ENCODE measurements at regions not wholly inside any gene's neighbourhood (a gene's known extent, or its start where the extent isn't known, plus 50 kb on each side); places are given as distances from the start of the nearest gene placed in this dataset.

- no peak for DNase-seq
Observed at GRCh38 chr3:170643831-170644230, 58.0 kb upstream of the SLC7A14 start.

DNA sequence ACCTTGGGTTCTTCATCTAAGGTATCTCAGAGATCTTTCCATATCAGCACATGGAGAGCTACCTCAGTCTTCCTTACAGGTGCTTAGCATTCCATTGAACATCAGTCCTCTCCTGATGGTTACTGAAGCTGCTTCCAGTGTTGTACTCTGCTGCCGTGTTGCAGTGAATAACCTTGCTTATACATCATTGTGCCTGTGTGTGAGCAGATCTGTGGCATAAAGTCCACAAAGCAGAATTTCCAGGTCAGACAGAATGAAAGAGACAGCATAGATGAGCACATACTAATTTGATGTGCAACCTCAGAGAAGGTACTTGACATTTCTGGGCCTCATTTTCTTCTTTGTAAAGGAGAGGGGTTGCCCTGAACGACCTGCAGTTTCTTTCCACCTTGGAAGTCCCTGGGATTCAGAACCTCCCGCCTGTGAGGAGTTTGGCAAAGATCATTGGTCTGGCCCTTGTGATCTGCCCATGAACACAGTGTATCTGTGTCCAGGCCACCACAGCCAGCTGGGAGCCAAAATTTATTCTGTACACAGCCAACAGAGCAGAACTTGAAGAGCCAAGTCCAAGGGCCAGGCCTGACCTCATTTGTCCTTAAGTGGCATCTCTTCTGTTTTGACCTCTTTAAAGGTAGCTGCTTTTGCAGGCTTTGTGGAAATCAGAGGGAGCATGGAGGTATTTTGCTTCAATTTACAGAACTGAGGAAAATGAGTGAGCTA is 57.2 kb upstream of the SLC7A14 start:
- no peak for DNase-seq

DNA sequence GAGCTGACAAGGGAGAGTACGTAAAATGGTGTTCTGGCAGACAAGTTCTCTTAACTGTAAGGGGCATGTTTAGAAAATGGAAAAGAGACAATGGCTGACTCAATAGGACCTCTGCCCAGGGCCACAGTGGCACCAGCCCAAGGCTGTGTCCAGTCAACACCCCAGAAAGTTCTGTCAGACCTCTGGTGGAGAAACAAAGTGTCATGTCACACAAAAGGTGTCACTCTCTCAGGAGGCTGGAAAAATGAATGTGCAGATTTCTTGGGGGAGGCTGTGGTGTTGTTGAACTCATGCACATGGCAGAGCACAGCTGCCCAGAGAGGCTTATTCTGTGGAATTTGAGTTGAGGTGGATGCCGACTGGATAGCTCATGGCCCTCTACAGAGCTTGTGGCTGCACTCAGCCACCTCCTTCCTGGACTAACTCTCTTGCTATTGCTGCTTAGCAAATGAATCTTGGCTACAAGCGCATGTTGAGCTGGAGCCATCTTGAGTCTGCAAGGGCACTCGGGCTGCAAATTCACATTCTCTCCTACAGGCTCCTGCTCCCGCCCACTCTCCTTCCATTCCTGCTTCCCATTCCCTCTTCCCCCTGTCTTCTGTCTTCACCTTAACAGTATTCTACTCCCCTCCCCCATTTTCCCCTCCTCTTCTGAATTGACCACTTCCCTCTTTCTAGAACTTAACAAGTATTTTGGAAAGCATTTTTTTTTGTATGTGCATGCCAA is 55.8 kb upstream of the SLC7A14 start:
- DNase-seq, result no peak

DNA sequence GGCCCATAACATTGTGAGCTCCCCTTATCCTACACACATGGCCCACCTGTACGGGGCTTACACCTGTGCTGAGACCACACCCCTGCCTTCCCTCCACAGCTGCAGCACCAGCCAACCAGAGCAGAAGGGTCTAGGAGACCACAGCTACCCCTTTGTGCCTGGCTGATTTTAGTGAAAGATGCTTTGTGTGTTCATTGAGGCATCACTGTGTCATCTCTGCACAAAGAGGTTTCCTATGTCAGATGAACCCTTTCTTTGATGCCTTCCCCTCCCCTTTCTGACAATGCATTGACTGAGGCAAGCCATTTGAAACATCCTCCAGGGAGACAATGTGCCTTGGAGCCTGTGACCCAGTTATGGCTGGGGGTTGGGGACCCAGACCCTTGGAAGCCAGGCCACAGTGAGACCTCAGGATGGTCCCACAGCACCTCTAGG is 54.9 kb upstream of the SLC7A14 start:
- DNase-seq, result no peak

- no peak for DNase-seq
Observed at GRCh38 chr3:170638988-170639387, 53.1 kb upstream of the SLC7A14 start.

GRCh38 chr3:170637306-170637705 is 51.4 kb upstream of the SLC7A14 start:
- DNase-seq, result no peak

DNA sequence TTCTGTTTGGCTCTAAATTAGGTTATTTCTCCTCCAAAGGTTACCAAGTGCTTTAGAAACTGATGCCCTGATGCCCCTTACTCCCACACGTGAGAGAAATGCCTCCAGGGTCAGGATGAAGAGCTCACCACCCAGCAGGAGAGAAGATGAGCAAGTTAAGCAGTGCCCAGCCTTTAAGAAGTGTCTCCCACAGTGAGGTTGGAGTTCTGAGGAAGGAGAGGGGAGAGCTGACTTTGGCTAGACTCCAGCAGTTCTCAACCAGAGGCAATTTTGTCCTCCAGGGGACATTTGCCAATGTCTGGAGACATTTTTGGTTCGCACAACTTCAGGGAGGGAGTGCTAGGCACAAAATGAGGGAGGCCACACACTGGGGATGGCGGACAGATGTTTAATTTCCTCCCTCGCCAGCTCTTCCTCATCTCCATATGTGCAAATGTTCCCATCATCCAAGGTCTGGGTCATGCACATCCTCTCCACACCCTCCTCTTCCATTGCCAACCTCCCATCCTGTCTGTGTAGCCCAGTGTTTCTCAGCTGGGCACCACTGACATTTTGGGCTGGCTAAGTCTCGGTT is 50.6 kb upstream of the SLC7A14 start:
- DNase-seq, result no peak
